Type B pancreatic cell (in vitro differentiated cells): ENCODE measurements at regions not wholly inside any gene's neighbourhood (a gene's known extent, or its start where the extent isn't known, plus 50 kb on each side); places are given as distances from the start of the nearest gene placed in this dataset.

Experiments used
- DNase-seq: peaks from one replicate; pipeline ENCODE4 v3.0.0; 2021; ENCODE audit warnings: mixed read lengths; ENCODE audit not compliant: unreplicated experiment; ENCODE audit errors: extremely low spot score
- H3K27ac Mint-ChIP-seq: 2 replicates; pipeline ENCODE4 v1.8.0; 2021; ENCODE audit warnings: mild to moderate bottlenecking, mixed read lengths
- H3K27me3 Mint-ChIP-seq: 2 replicates; pipeline ENCODE4 v1.8.0; 2021; ENCODE audit warnings: mixed read lengths
- H3K36me3 Mint-ChIP-seq: 2 replicates; pipeline ENCODE4 v1.8.0; 2021; ENCODE audit warnings: mixed read lengths
- H3K4me1 Mint-ChIP-seq: one replicate; pipeline ENCODE4 v1.8.0; 2021; ENCODE audit warnings: mixed read lengths; ENCODE audit not compliant: unreplicated experiment
- H3K4me3 Mint-ChIP-seq: 2 replicates; pipeline ENCODE4 v1.8.0; 2021; ENCODE audit warnings: mild to moderate bottlenecking, mixed read lengths
- H3K9me3 Mint-ChIP-seq: 2 replicates; pipeline ENCODE4 v1.8.0; 2021; ENCODE audit warnings: mixed read lengths
- TF ChIP-seq, protein P1 (sequence below): fragments of 200-600 bp; sonication (generic); conservative IDR thresholded peaks from 2 replicates; pipeline ENCODE4 v1.5.0; 2021; ENCODE audit warnings: antibody characterized with exemption, mild to moderate bottlenecking

DNA sequence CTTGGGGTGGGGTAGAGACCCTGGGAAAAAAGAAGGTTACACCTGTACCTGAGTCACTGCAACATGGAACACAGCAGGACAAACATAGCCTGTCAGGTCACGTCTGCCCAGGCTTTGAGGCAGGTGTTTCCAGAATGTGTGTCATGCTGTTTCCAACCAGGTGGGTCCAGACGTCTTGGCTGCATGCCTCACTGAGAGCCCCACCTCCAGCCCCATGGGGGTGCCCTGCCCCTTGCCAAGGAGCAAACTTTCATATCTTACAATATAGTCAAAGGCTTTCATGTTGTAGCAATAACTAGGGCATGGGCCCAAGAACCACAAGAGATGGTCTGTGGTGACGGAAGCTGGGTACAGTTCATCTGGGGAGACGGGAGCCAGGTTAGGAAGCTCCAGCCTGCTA lies 499.7 kb downstream of the BCL11A start:
- Mint-ChIP-seq H3K4me3 (no peak overlapping the region), H3K36me3 (no peaks in the 10 kb centered on the region), H3K27ac (no peak overlapping the region), H3K27me3 (no peaks in the 10 kb centered on the region), H3K4me1 (no peaks in the 10 kb centered on the region), H3K9me3 (peaks cover 6% of the 10 kb centered on the region)
- TF ChIP-seq, protein P1, sequence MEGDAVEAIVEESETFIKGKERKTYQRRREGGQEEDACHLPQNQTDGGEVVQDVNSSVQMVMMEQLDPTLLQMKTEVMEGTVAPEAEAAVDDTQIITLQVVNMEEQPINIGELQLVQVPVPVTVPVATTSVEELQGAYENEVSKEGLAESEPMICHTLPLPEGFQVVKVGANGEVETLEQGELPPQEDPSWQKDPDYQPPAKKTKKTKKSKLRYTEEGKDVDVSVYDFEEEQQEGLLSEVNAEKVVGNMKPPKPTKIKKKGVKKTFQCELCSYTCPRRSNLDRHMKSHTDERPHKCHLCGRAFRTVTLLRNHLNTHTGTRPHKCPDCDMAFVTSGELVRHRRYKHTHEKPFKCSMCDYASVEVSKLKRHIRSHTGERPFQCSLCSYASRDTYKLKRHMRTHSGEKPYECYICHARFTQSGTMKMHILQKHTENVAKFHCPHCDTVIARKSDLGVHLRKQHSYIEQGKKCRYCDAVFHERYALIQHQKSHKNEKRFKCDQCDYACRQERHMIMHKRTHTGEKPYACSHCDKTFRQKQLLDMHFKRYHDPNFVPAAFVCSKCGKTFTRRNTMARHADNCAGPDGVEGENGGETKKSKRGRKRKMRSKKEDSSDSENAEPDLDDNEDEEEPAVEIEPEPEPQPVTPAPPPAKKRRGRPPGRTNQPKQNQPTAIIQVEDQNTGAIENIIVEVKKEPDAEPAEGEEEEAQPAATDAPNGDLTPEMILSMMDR: no peak
- DNase-seq: no peak

DNA sequence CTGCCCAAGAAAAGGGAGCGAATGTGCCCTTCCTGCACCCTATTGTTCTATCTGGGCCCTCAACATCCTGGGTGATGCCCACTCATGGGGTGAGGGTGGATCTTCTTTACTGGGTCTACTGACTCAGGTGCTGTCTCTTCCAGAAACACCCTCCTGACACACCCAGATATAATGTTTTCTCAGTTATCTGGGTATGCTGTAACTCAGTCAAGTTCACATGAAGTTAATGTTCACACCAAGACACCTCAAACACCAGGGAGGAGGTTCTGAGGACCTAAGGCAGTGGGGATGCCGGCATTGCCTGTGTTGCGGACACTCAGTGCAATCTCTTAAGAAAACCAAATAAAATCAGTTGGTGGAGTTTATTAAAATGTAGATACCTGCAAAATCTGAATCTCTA lies 500.9 kb downstream of the BCL11A start:
- Mint-ChIP-seq H3K36me3 (no peaks in the 10 kb centered on the region), H3K4me3 (no peak overlapping the region), H3K9me3 (peaks cover 6% of the 10 kb centered on the region), H3K27ac (no peak overlapping the region), H3K27me3 (no peaks in the 10 kb centered on the region), H3K4me1 (no peaks in the 10 kb centered on the region)
- no peak for DNase-seq
- TF ChIP-seq, protein P1: no peak

DNA sequence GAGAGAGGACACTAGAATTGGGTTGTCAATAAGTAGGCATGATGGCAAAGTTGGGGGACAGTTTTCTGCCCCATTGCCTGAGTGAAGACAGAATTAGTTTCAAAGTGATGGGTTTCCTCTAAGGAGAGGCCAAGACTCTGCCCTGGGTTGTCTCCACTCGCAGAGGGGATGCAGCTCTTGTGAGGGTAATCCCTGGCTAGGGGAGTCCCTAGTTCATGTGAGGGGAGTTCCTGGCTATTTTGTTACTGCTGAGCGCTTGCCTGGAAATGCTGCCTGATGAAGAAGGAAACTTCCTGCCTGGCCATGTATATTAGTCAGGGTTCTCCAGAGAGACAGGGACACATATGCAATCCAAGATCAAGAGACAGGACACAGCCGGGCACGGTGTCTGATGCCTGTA lies 501.5 kb downstream of the BCL11A start:
- no peaks in the 10 kb centered on the region for H3K27me3 Mint-ChIP-seq
- DNase-seq: no peak
- H3K27ac Mint-ChIP-seq: no peak overlapping the region
- H3K9me3 Mint-ChIP-seq: peaks cover 6% of the 10 kb centered on the region
- H3K4me1 Mint-ChIP-seq: no peaks in the 10 kb centered on the region
- TF ChIP-seq, protein P1: no peak
- H3K36me3 Mint-ChIP-seq: no peaks in the 10 kb centered on the region
- no peak overlapping the region for H3K4me3 Mint-ChIP-seq

DNA sequence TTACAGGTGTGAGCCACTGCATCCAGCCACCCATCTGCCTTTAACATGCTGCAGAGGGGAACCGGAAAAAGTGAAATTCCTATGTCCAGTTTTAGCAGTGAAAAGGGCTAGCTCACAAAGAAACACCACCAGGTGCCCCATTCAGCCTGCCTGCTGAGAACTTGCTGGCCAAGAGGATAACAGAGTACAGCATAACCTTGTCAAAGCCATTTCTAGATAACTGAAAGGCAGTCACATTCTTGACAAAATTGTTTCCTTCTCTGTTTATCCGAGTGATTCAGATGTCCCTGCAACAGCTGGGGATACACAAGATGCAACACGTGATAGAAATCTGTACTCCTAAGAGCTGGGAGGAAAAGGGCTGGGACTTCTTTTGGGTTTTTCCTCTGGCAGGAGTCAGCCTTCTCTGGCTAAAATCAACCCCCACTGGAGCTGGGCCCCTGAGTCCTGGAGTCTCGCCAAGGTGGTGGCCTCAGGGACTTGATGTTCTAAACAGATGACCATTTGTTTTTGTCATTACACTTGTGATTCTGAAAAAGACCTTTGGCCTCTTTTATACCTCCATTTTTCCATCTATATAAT lies 505.4 kb downstream of the BCL11A start:
- H3K4me3 Mint-ChIP-seq: no peak overlapping the region
- no peak for DNase-seq
- no peaks in the 10 kb centered on the region for H3K27me3 Mint-ChIP-seq
- no peaks in the 10 kb centered on the region for H3K4me1 Mint-ChIP-seq
- TF ChIP-seq, protein P1: no peak
- H3K9me3 Mint-ChIP-seq: peaks cover 4% of the 10 kb centered on the region
- H3K27ac Mint-ChIP-seq: no peak overlapping the region
- H3K36me3 Mint-ChIP-seq: no peaks in the 10 kb centered on the region

DNA sequence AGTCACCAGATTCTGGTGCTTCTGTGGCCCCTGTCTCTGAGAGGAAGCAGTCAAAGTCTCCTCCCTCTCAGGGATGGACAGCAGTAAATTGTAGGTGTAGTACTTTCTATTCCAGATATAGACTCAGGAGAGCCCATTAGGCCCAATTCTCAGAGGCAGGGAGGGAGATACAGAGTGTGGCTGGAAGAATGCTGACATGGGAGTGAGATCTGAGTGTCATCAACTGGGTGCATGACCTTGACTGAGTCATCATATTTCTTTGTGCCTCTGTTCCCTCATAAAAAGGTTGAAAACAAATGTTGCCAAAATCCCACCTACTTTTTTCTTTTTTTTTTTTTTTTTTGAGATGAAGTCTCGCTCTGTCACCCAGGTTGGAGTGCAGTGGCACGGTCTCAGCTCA lies 506.1 kb downstream of the BCL11A start:
- H3K36me3 Mint-ChIP-seq: no peaks in the 10 kb centered on the region
- H3K4me3 Mint-ChIP-seq: no peak overlapping the region
- TF ChIP-seq, protein P1: no peak
- peaks cover 4% of the 10 kb centered on the region for H3K9me3 Mint-ChIP-seq
- no peak overlapping the region for H3K27ac Mint-ChIP-seq
- H3K27me3 Mint-ChIP-seq: no peaks in the 10 kb centered on the region
- H3K4me1 Mint-ChIP-seq: no peaks in the 10 kb centered on the region
- no peak for DNase-seq

DNA sequence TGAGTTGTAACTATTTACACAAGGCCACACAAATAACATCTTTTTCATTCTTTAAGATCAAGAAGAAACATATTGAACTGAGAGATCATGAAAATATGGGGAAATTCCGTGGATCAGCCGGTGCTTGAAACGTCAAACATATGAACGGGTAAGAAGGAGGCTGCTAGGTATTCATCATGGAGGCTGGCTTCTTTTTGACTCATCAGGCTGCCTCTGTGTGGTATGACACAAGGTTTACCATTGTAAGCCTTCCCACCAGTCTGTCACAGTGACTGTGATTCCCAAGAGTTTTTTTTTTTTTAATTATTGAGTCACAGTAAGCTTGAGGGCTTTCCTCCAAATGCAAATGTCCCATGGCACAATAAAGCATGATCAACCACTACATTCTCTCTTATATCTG lies 506.9 kb downstream of the BCL11A start:
- DNase-seq: no peak
- H3K4me3 Mint-ChIP-seq: no peak overlapping the region

More for the DNA sequence above, 506.9 kb downstream of the BCL11A start:
- Mint-ChIP-seq H3K9me3 (peaks cover 4% of the 10 kb centered on the region), H3K36me3 (no peaks in the 10 kb centered on the region), H3K27me3 (no peaks in the 10 kb centered on the region), H3K27ac (no peak overlapping the region), H3K4me1 (no peaks in the 10 kb centered on the region)
- TF ChIP-seq, protein P1: no peak
